GM21367 (cell line): ENCODE measurements at regions not wholly inside any gene's neighbourhood (a gene's known extent, or its start where the extent isn't known, plus 50 kb on each side); places are given as distances from the start of the nearest gene placed in this dataset.
A peak's percentile ranks its signal among the peaks of the same experiment; 100 is the strongest.
"Not testable (repeated sequence)": the region's sequence is repeated elsewhere in the genome, so short reads cannot be mapped to it uniquely, and the experiment has no call there.

Experiments used
- ATAC-seq: cut with Tn5 transposase; IDR thresholded peaks from one replicate; pipeline ENCODE4 v1.9.1; 2021; ENCODE audit not compliant: unreplicated experiment

GRCh38 chr10:80938903-80939302 lies 401.2 kb downstream of the SH2D4B start:
- ATAC-seq, result no peak

- peak; percentile 90 for ATAC-seq
Measured at GRCh38 chr10:80945264-80945880, 407.7 kb downstream of the SH2D4B start.

DNA sequence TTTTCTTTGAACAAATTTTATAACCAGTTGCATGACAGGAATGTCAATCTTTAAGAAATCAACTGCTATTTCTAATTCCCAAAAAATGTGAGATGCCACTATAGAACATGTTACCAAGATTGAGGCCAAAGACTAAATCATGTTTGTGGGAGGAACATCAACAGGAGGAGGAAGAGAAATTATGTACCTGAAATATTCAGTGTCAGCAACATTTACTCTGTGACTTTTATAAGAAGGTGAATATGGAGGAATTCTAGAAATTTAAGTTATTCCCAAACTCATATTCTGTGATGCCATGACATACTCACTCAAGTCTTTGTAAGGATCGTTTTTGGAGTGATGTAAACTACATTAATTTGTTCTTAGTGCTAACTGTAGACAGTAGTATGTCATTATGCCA lies 408.4 kb downstream of the SH2D4B start:
- no peak for ATAC-seq

DNA sequence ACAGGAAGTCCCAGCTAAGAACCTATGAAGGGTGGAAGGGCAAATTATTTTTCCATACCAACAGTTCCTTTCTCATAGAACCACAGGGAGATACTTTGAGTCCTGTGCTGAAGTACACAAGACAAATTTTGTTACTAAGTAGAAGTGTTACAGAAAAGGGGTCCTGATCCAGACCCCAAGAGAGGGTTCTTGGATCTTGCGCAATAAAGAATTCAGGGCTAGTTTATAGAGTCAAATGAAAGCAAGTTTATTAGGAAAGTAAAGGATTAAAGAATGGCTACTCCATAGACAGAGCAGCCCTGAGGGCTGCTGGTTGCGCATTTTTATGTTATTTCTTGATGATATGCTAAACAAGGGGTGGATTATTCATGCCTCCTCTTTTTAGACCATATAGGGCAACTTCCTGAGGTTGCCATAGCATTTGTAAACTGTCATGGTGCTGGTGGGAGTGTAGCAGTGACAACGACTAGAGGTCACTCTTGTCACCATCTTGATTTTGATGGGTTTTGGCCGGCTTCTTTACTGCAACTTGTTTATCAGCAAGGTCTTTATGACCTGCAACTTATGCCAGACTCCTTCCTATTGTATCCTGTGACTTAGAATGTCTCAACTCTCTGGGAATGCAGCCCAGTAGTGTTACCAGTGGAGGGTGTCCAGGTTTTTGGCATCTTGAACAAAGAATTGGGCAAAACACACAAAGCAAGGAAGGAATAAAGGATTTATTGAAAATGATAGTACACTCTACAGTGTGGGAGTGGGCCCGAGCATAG lies 409.4 kb downstream of the SH2D4B start:
- no peak for ATAC-seq

DNA sequence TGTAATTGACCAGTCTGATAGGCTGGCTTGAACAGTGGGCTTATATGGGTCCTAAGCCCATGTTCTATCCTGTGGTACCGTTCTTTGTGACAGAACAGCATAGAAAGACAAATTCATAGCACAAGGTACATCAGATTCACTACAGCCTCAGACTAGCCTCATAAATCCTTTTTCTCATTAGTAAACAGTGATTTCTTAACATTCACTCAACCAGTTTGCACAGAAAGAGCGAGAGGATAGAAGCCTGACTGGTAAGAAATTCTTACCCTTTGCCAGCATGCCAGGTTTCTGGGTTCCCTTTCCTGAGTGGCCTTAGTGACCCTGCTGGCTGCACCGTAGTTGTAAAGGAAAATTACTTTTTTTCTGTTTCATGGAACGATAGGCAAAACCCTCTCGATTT lies 412.1 kb downstream of the SH2D4B start:
- ATAC-seq, result no peak

DNA sequence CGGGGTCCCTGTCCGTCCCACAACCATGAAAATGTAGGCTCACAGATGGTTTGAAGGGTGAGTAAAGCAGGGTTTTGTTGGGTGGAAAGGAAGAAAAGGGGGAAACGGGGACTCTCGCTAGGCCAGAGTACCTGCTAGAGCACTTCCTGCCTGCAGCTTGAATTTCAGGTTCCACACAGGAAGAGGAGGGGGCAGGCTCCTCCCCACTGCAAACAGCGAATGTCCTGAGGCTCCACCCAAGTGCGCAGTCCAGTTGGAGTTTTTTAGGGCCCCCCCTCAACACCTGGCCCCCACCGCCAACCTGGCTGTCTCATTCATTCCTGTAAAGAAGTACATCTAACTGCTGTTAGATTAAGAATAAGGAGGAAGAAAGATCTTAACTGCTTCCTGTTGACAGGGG lies 414.7 kb downstream of the SH2D4B start:
- no peak for ATAC-seq

DNA sequence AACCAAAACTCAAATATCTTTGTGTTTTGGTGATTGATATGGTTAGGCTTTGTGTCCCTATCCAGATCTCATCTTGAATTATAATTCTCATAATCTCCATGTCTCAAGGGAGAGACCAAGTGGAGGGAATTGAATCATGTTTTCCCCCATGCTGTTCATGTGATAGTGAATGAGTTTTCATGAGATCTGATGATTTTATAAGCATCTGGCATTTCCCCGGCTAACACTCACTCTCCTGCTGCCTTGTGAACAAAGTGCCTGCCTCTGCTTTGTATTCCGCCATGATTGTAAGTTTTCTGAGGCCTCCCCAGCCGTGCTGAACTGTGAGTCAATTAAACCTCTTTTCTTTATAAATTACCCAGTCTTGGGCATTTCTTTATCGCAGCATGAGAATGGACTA lies 419.5 kb downstream of the SH2D4B start:
- no peak for ATAC-seq

DNA sequence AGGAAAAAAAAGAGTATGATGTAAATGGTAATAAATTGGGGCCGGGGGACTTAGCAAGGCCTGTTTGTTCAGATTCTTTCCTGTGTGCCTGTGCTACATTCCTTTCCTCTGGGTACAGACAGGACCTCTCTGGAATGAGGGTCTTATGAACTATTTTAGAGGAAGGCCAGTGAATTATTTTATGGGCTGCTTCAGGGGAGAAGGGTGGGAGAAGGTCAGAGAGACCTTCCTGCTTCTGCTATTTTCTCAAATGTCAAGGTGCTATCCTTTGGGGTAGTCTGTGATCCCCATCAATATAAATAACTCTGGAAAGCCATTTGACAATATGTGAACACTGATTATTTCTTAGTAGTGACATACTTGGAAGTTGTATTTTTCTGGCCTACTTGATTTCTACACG lies 426.5 kb downstream of the SH2D4B start:
- no peak for ATAC-seq

- ATAC-seq, result peak; percentile 75
Measured at GRCh38 chr10:80964955-80965614, 427.4 kb downstream of the SH2D4B start.

GRCh38 chr10:80966326-80966986 lies 428.8 kb downstream of the SH2D4B start:
- ATAC-seq, result no peak

GRCh38 chr10:80967357-80967756 lies 429.7 kb downstream of the SH2D4B start:
- ATAC-seq, result not testable (repeated sequence)

GRCh38 chr10:80968903-80969302 lies 431.2 kb downstream of the SH2D4B start:
- ATAC-seq, result no peak

GRCh38 chr10:80971461-80971860 lies 433.8 kb downstream of the SH2D4B start:
- no peak for ATAC-seq

GRCh38 chr10:80976658-80977057 lies 439.0 kb downstream of the SH2D4B start:
- no peak for ATAC-seq

- no peak for ATAC-seq
Measured at GRCh38 chr10:80985102-80985501, 447.4 kb downstream of the SH2D4B start.

DNA sequence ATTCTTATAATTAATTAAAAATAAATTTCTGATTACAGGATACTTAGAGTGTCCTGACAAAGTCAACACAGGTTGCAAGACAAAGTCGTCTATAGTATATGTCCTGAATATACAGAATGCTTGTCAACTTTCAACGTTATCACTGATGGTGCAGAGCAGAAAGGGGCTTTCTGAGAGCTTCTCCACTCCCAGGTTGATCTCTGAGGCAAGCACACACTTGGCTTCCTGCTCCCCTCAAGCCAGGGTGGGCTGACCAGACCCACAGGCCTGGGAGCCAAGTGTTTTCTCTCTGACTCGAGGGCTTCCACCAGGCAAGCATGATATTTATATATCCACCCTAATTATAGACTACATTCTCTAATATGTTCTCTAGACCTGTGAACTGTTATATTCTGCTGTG lies 448.9 kb downstream of the SH2D4B start:
- ATAC-seq, result no peak

- ATAC-seq, result no peak
Measured at GRCh38 chr10:80988755-80989154, 451.1 kb downstream of the SH2D4B start.

GRCh38 chr10:80996615-80997193 lies 459.0 kb downstream of the SH2D4B start:
- ATAC-seq, result no peak

- no peak for ATAC-seq
Measured at GRCh38 chr10:81000781-81001180, 463.1 kb downstream of the SH2D4B start.

DNA sequence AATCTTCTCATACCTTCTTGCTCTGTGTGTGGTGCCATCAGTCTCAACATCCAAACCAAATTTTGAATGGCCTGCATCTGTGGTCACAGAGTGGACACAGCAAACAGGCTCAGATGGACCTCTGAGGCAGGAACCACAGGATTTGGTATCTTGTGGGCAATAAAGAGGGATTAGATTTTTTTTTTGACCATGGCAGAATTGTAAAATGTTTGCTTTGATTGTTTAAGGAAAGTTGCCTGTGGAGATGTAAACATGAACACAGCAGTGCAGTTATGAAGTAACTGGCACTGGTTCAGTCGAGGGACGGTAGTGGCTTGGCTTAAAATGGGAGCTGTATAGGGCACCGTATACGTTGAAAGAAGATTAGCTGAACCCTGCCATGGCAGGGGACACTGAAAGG lies 464.7 kb downstream of the SH2D4B start:
- no peak for ATAC-seq

DNA sequence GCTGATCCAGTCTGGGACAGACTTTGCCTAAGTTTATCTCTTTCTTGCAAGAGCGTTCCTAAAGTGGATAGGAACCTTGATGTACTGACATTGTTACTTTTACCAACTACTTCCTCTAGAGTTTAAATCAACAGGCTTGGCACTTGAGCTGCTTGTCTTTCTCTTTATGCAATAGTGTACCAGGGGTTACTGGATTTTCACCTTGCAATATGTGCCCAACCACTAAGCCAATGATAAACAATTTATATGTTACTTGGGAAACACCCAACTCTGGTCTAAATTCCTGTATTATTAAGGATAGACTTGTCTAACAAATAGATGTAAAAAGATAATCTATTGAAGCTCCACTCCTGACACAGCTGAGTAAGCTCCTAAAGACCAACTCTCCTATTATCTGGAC lies 470.2 kb downstream of the SH2D4B start:
- no peak for ATAC-seq
